H1 (cell line): ENCODE measurements at regions not wholly inside any gene's neighbourhood (a gene's known extent, or its start where the extent isn't known, plus 50 kb on each side); places are given as distances from the start of the nearest gene placed in this dataset.

ENCODE experiments used
- CTCF ChIA-PET: fragments of 300-600 bp; sonication (Branson Sonifier 250); formaldehyde crosslinking; loops from one replicate; lab custom pipeline; 2021; ENCODE audit not compliant: partially characterized antibody; lab: Charles Lee
- POLR2A ChIA-PET: fragments of 300-600 bp; sonication (Branson Sonifier 250); formaldehyde crosslinking; loops from one replicate; lab custom pipeline; 2021; ENCODE audit warnings: inconsistent platforms; ENCODE audit not compliant: partially characterized antibody; lab: Charles Lee
- DNase-seq, 2 experiments: peaks; one replicate each; pipeline versions ENCODE4 v3.0.0 to v3.0.0-alpha.2; 2010 to 2022; ENCODE audit warnings: low spot score in 2 of 2, low read depth in 1 of 2, mixed read lengths in 1 of 2
- FAIRE-seq: peaks from 2 replicates; lab custom pipeline; 2011; peaks lifted over from hg19 to GRCh38; lab: Jason Lieb, UNC
- H2AFZ ChIP-seq: 2 replicates; pipeline ENCODE4 v1.8.1; 2012; ENCODE audit warnings: low read length, inconsistent platforms
- H2AK5ac ChIP-seq: 2 replicates; pipeline ENCODE4 v1.6.1; 2013; ENCODE audit warnings: low read depth, low read length
- H2BK120ac ChIP-seq: replicated peaks from 2 replicates; pipeline ENCODE3; 2013; ENCODE audit warnings: low read depth, low read length, inconsistent platforms
- H2BK12ac ChIP-seq: 2 replicates; pipeline ENCODE4 v1.6.1; 2013; ENCODE audit warnings: low read depth, low read length
- H2BK15ac ChIP-seq: 2 replicates; pipeline ENCODE4 v1.6.1; 2013; ENCODE audit warnings: low read length
- H2BK20ac ChIP-seq: 2 replicates; pipeline ENCODE4 v1.6.1; 2013; ENCODE audit warnings: low read length
- H2BK5ac ChIP-seq: 2 replicates; pipeline ENCODE4 v1.6.1; 2013; ENCODE audit warnings: low read depth, low read length
- H3K14ac ChIP-seq: 2 replicates; pipeline ENCODE4 v1.6.1; 2013; ENCODE audit warnings: inconsistent platforms; ENCODE audit not compliant: insufficient read length
- H3K18ac ChIP-seq: 2 replicates; pipeline ENCODE4 v1.6.1; 2013; ENCODE audit warnings: low read length; ENCODE audit errors: extremely low read depth
- H3K23ac ChIP-seq: 2 replicates; pipeline ENCODE4 v1.6.1; 2013; ENCODE audit warnings: inconsistent platforms; ENCODE audit not compliant: insufficient read length
- H3K23me2 ChIP-seq: 2 replicates; pipeline ENCODE4 v1.6.1; 2013; ENCODE audit warnings: low read depth, low read length
- H3K27ac ChIP-seq: 2 replicates; pipeline ENCODE4 v1.6.1; 2011; ENCODE audit warnings: low read depth, low read length, inconsistent platforms
- H3K27me3 ChIP-seq, 4 experiments: replicated peaks in 1 of 4; 1 replicate in 1 of 4; 2 replicates in 3 of 4; pipeline versions ENCODE4 v1.6.1 to v1.8.1; 2011 to 2013; ENCODE audit warnings: low read length in 3 of 4, mild to moderate bottlenecking in 3 of 4, inconsistent platforms in 2 of 4, mixed read lengths in 2 of 4, moderate library complexity in 1 of 4; ENCODE audit not compliant: control insufficient read depth in 3 of 4, insufficient read depth in 3 of 4; ENCODE audit errors: extremely low read depth in 1 of 4
- H3K36me3 ChIP-seq, 4 experiments: 2 replicates each; pipeline versions ENCODE4 v1.6.1 to v1.8.1; 2011 to 2013; ENCODE audit warnings: mild to moderate bottlenecking in 4 of 4, low read length in 3 of 4, moderate library complexity in 2 of 4, control low read depth in 1 of 4, inconsistent platforms in 1 of 4; ENCODE audit not compliant: insufficient read depth in 4 of 4, control insufficient read depth in 2 of 4
- H3K4ac ChIP-seq: replicated peaks from 2 replicates; pipeline ENCODE3; 2013; ENCODE audit warnings: low read length, low read depth, mixed read lengths, inconsistent platforms; ENCODE audit not compliant: insufficient read length
- H3K4me1 ChIP-seq, 4 experiments: replicated peaks in 1 of 4; 1 replicate in 1 of 4; 2 replicates in 3 of 4; pipeline versions ENCODE4 v1.6.1 to v1.8.1; 2011 to 2013; ENCODE audit warnings: low read length in 3 of 4, inconsistent platforms in 2 of 4, mixed read lengths in 1 of 4; ENCODE audit not compliant: insufficient read depth in 4 of 4, control insufficient read depth in 3 of 4
- H3K4me2 ChIP-seq, 2 experiments: 2 replicates each; pipeline versions ENCODE4 v1.6.1 to v1.8.1; 2011 to 2013; ENCODE audit warnings: low read depth in 2 of 2, low read length in 2 of 2, control low read depth in 1 of 2, inconsistent platforms in 1 of 2, mild to moderate bottlenecking in 1 of 2; ENCODE audit not compliant: insufficient read depth in 1 of 2
- H3K4me3 ChIP-seq, 4 experiments: fragments of 200-600, 300-600 bp in 1 of 4; sonication (generic), shearing (Covaris generic), sonication (Bioruptor Twin) in 1 of 4; 2 replicates each; pipeline versions ENCODE4 v1.5.1 to v1.8.1; 2011 to 2016; ENCODE audit warnings: low read length in 4 of 4, low read depth in 3 of 4, control low read depth in 2 of 4, inconsistent platforms in 2 of 4, mild to moderate bottlenecking in 2 of 4, mixed read lengths in 1 of 4, moderate library complexity in 1 of 4; ENCODE audit not compliant: insufficient read depth in 2 of 4; ENCODE audit errors: extremely low read depth in 1 of 4
- H3K56ac ChIP-seq: replicated peaks from 2 replicates; pipeline ENCODE3; 2013; ENCODE audit warnings: low read depth, mild to moderate bottlenecking, mixed read lengths, low read length, inconsistent platforms; ENCODE audit not compliant: insufficient read length
- H3K79me1 ChIP-seq: 2 replicates; pipeline ENCODE4 v1.6.1; 2013; ENCODE audit warnings: low read depth, low read length, control low read depth
- H3K79me2 ChIP-seq, 2 experiments: 2 replicates each; pipeline versions ENCODE4 v1.6.1 to v1.8.1; 2012 to 2013; ENCODE audit warnings: low read length in 2 of 2, mild to moderate bottlenecking in 2 of 2, inconsistent platforms in 1 of 2; ENCODE audit not compliant: insufficient read depth in 2 of 2, control insufficient read depth in 1 of 2
- H3K9ac ChIP-seq, 4 experiments: replicated peaks in 1 of 4; 1 replicate in 1 of 4; 2 replicates in 3 of 4; pipeline versions ENCODE4 v1.6.1 to v1.8.1; 2011 to 2013; ENCODE audit warnings: low read depth in 3 of 4, low read length in 3 of 4, control low read depth in 2 of 4, mild to moderate bottlenecking in 2 of 4, moderate library complexity in 2 of 4, inconsistent platforms in 1 of 4; ENCODE audit errors: extremely low read depth in 1 of 4
- H3K9me3 ChIP-seq, 2 experiments: 2 replicates each; pipeline versions ENCODE4 v1.6.1 to v1.8.1; 2012 to 2013; ENCODE audit warnings: mild to moderate bottlenecking in 2 of 2, moderate library complexity in 2 of 2, control low read depth in 1 of 2, inconsistent platforms in 1 of 2, low read depth in 1 of 2, low read length in 1 of 2, mixed read lengths in 1 of 2; ENCODE audit not compliant: insufficient read depth in 2 of 2
- H4K20me1 ChIP-seq, 2 experiments: replicated peaks in 1 of 2; 2 replicates each; pipeline versions ENCODE3 to v1.8.1; 2011 to 2013; ENCODE audit warnings: inconsistent platforms in 2 of 2, low read length in 2 of 2, mild to moderate bottlenecking in 1 of 2; ENCODE audit not compliant: insufficient read depth in 2 of 2, control insufficient read depth in 1 of 2
- H4K5ac ChIP-seq: 2 replicates; pipeline ENCODE4 v1.6.1; 2013; ENCODE audit warnings: low read length, low read depth, mixed read lengths, inconsistent platforms; ENCODE audit not compliant: insufficient read length
- H4K8ac ChIP-seq: 2 replicates; pipeline ENCODE4 v1.8.0; 2013; ENCODE audit warnings: mild to moderate bottlenecking, moderate library complexity, low read length, inconsistent platforms; ENCODE audit not compliant: insufficient read depth; ENCODE audit errors: extremely low read depth
- H4K91ac ChIP-seq: replicated peaks from 2 replicates; pipeline ENCODE3; 2013; ENCODE audit warnings: low read length, mixed read lengths, inconsistent platforms; ENCODE audit not compliant: insufficient read length
- BRCA1 ChIP-seq: IDR thresholded peaks from 2 replicates; pipeline ENCODE4 v1.6.1; 2012; ENCODE audit warnings: low read depth, low read length, improper control_type of control experiment
- HDAC2 ChIP-seq, 2 experiments: fragments of 300-600 bp in 1 of 2; sonication (generic) in 1 of 2; IDR thresholded peaks; 2 replicates each; pipeline ENCODE4 v1.6.1; 2011 to 2012; ENCODE audit warnings: low read depth in 2 of 2, low read length in 2 of 2, mild to moderate bottlenecking in 2 of 2, moderate library complexity in 2 of 2, borderline replicate concordance in 1 of 2, inconsistent platforms in 1 of 2
- KDM1A ChIP-seq: fragments of 200-600, 300-600 bp; sonication (generic); IDR thresholded peaks from 2 replicates; pipeline ENCODE4 v1.7.1; 2016; ENCODE audit warnings: mild to moderate bottlenecking, low read length, borderline replicate concordance
- PHF8 ChIP-seq: fragments of 200-600 bp; sonication (generic); conservative IDR thresholded peaks from 2 replicates; pipeline ENCODE4 v1.7.1; 2012; ENCODE audit warnings: low read depth, mild to moderate bottlenecking, inconsistent platforms, low read length, moderate library complexity
- RBBP5 ChIP-seq: IDR thresholded peaks from 2 replicates; pipeline ENCODE4 v1.7.1; 2012; ENCODE audit warnings: low read depth, mild to moderate bottlenecking, inconsistent platforms, low read length, moderate library complexity, borderline replicate concordance
- RFX5 ChIP-seq: IDR thresholded peaks from 2 replicates; pipeline ENCODE4 v1.6.1; 2011; ENCODE audit warnings: low read depth, low read length, improper control_type of control experiment, borderline replicate concordance
- SP2 ChIP-seq: IDR thresholded peaks from 2 replicates; pipeline ENCODE4 v1.6.1; 2012; ENCODE audit warnings: mild to moderate bottlenecking, low read length, inconsistent platforms
- TAF1 ChIP-seq: IDR thresholded peaks from 2 replicates; pipeline ENCODE4 v1.6.1; 2011; ENCODE audit warnings: mild to moderate bottlenecking, low read depth, low read length
- YY1 ChIP-seq: IDR thresholded peaks from 2 replicates; pipeline ENCODE4 v1.6.1; 2011; ENCODE audit warnings: low read depth, mild to moderate bottlenecking, low read length

DNA sequence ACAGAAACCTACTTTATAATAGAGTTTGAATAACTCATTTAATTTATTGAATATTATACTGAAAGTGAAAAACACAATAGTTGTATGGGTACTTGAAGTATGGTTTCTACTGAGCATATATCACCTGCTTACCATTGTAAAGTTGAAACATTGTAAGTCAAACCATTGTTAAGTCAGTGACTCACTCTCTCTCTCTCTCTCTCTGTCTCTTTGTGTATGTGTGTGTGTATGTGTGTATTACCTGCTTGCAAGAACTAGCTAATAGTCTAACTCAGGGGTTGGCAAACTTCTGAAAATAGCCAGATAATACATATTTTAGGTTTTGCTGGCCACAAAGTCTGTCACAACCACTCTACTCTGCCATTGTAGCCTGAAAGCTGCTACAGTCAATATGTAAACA, 564.3 kb upstream of the ZNF608 start:
- H2AFZ ChIP-seq = no peak overlapping the region
- H3K9me3 ChIP-seq = peaks cover 11 to 20% of the 10 kb centered on the region in 2 experiments
- no peaks in the 10 kb centered on the region for H3K79me2 ChIP-seq
- H3K27me3 ChIP-seq = no peaks in the 10 kb centered on the region
- H4K5ac ChIP-seq = no peak overlapping the region
- H2AK5ac ChIP-seq = no peak overlapping the region
- TF ChIP-seq SP2 (no peak), TAF1 (no peak), BRCA1 (no peak), KDM1A (no peak), RBBP5 (no peak), HDAC2 (IDR thresholded peaks at IDR 0.05; ENCODE audit: borderline replicate concordance in 1 of 2, low read depth in 2 of 2, low read length in 2 of 2) (no peak), YY1 (no peak), PHF8 (no peak), RFX5 (no peak)
- no peak overlapping the region for H4K91ac ChIP-seq
- H3K18ac ChIP-seq = no peak overlapping the region
- H3K4me1 ChIP-seq = peaks cover 0 to 2% (median 0%) of the 10 kb centered on the region in 4 experiments; a peak in 2 of 7 replicates
- H2BK15ac ChIP-seq = no peak overlapping the region
- no peaks in the 10 kb centered on the region for H4K20me1 ChIP-seq
- H3K4me2 ChIP-seq = no peak overlapping the region
- no peak overlapping the region for H3K56ac ChIP-seq
- H2BK5ac ChIP-seq = no peak overlapping the region
- H3K27ac ChIP-seq = no peak overlapping the region
- no peak overlapping the region for H3K9ac ChIP-seq
- DNase-seq = no peak
- no peak overlapping the region for H2BK120ac ChIP-seq
- no peak overlapping the region for H3K4ac ChIP-seq
- no peak overlapping the region for H2BK20ac ChIP-seq
- no peak overlapping the region for H3K4me3 ChIP-seq
- peaks cover 0 to 3% (median 1%) of the 10 kb centered on the region in 4 experiments; a peak in 2 of 8 replicates for H3K36me3 ChIP-seq
- H2BK12ac ChIP-seq = no peak overlapping the region
- ChIA-PET CTCF (interaction anchor here (0.9 to 1.2 kb wide), 2 partner anchors 16 to 18 kb away, joined by 3 to 4 read pairs; no protein-coding TSS in a partner anchor), POLR2A (no interaction called here)
- no peak overlapping the region for H4K8ac ChIP-seq
- no peak for FAIRE-seq
- H3K79me1 ChIP-seq = no peaks in the 10 kb centered on the region
- no peak overlapping the region for H3K23ac ChIP-seq
- no peak overlapping the region for H3K14ac ChIP-seq
- no peaks in the 10 kb centered on the region for H3K23me2 ChIP-seq
